Astrocyte (in vitro differentiated cells and primary cell): ENCODE measurements at regions not wholly inside any gene's neighbourhood (a gene's known extent, or its start where the extent isn't known, plus 50 kb on each side); places are given as distances from the start of the nearest gene placed in this dataset.

Experiments
- EZH2 ChIP-seq: IDR thresholded peaks from 2 replicates; pipeline ENCODE4 v1.6.1; 2012; ENCODE audit warnings: mild to moderate bottlenecking, low read length, inconsistent platforms; ENCODE audit not compliant: insufficient read depth
- TF ChIP-seq, protein P1 (sequence below): IDR thresholded peaks from 2 replicates; pipeline ENCODE4 v1.5.1; 2011; ENCODE audit warnings: low read depth, mild to moderate bottlenecking, inconsistent platforms, low read length, moderate library complexity; ENCODE audit not compliant: insufficient read depth

GRCh38 chr5:29672678-29673077, 1520.8 kb upstream of the CDH6 start:
- TF ChIP-seq, protein P1, sequence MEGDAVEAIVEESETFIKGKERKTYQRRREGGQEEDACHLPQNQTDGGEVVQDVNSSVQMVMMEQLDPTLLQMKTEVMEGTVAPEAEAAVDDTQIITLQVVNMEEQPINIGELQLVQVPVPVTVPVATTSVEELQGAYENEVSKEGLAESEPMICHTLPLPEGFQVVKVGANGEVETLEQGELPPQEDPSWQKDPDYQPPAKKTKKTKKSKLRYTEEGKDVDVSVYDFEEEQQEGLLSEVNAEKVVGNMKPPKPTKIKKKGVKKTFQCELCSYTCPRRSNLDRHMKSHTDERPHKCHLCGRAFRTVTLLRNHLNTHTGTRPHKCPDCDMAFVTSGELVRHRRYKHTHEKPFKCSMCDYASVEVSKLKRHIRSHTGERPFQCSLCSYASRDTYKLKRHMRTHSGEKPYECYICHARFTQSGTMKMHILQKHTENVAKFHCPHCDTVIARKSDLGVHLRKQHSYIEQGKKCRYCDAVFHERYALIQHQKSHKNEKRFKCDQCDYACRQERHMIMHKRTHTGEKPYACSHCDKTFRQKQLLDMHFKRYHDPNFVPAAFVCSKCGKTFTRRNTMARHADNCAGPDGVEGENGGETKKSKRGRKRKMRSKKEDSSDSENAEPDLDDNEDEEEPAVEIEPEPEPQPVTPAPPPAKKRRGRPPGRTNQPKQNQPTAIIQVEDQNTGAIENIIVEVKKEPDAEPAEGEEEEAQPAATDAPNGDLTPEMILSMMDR, result no peak
- TF ChIP-seq EZH2, result no peak
